GM21423 (cell line): ENCODE measurements at regions not wholly inside any gene's neighbourhood (a gene's known extent, or its start where the extent isn't known, plus 50 kb on each side); places are given as distances from the start of the nearest gene placed in this dataset.
"Not testable (repeated sequence)": the region's sequence is repeated elsewhere in the genome, so short reads cannot be mapped to it uniquely, and the experiment has no call there.

ENCODE experiments used
- ATAC-seq: cut with Tn5 transposase; IDR thresholded peaks from one replicate; pipeline ENCODE4 v1.9.1; 2021; ENCODE audit warnings: mild to moderate bottlenecking, moderate library complexity; ENCODE audit not compliant: unreplicated experiment

- no peak for ATAC-seq
Measured at GRCh38 chrX:39677978-39678791, 419.6 kb downstream of the BCOR start.

DNA sequence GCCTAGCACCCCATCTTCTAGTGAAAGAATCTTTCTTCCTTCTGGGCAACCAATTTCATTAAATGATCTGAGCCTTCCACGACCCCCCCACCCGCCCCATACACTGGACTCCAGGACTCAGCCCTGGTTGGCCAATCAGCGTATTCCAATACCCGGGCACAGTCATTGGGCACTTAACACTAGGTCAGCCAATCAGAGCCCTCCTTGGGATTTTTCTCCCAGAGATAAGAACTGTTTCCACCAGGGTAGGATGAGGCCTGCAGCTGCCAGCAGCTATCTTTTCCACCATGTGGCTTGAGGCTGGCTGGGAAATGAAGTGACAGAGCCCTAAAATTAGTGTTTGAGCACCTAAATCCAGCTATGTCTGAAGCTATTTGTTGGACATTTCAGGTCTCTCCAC lies 418.8 kb downstream of the BCOR start:
- no peak for ATAC-seq

DNA sequence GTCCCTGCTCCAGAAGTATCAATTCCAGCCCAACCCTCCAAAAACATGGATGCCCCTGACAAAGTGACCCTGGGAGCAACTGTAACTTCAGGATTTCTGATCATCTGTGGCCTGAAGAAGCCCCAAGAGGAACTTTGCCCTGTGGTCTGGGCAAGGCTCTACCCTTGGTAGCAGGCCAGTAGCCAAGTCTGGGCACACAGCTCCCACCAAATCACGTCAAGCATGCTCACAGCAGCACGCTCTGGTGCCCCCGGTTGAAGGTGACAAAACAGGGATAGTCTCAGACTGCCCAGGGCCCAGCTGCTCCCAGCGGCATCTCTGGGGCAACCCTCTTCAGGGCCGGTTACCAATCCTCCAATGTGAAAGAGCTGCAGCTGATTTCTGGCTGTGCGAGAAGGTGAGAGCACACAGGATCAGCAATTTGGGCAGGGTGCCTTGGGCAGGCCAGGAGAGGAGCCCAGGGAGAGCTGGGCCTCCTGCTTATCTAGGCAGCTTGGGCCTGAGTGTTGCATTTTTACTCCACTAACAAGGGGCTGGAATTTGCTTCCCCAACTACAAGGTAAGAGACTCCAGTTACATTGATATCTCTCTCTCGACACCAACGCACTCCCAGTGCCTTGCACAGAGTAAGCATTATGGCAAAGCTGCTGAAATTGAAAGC lies 418.1 kb downstream of the BCOR start:
- ATAC-seq = no peak

- ATAC-seq = no peak
Measured at GRCh38 chrX:39681885-39682284, 415.9 kb downstream of the BCOR start.

DNA sequence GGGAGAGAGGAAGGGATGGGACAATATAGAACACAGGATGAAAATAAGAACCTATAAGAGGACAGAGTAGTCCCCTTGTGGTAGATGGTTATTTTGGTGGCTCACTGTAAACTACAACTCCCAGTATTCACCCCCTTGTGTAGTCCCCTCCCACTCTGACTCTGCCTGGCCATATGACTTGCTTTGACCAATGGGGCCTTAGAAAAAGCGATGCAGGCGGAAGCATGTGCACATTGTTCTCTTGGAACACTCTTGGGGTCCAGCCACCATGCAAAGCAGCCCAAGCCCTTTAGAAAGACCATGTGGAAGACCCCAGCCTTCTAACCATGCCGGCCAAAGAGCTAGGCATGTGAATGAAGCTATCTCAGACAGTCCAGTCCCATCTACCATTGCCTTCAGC lies 415.0 kb downstream of the BCOR start:
- no peak for ATAC-seq

GRCh38 chrX:39688219-39688575 lies 409.6 kb downstream of the BCOR start:
- ATAC-seq = no peak

GRCh38 chrX:39688576-39689375 lies 409.0 kb downstream of the BCOR start:
- ATAC-seq = no peak

- ATAC-seq = no peak
Measured at GRCh38 chrX:39689376-39690104, 408.2 kb downstream of the BCOR start.

GRCh38 chrX:39690541-39691415 lies 407.0 kb downstream of the BCOR start:
- ATAC-seq = no peak

GRCh38 chrX:39691724-39692123 lies 406.0 kb downstream of the BCOR start:
- ATAC-seq = no peak

DNA sequence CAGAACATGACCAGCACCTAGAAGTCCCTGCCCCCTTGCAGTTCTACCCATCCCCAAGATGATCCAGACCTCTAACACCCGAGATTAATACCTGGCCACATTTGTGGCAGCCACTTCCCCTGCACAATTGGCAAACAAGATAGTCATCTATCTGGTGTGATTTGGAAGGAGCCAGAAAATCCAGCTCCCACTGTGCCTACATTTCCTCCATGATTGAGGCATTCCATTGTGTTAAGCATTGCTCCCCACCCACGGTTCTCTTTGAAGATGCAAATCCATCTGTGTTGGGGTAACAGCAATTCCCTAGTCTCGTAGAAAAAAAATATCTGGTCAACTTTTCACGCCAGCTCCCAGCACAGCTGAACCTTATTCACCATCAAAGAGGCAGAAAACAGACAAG lies 405.0 kb downstream of the BCOR start:
- no peak for ATAC-seq

GRCh38 chrX:39693298-39693697 lies 404.5 kb downstream of the BCOR start:
- ATAC-seq = no peak

- ATAC-seq = not testable (repeated sequence)
Measured at GRCh38 chrX:39702636-39703035, 395.1 kb downstream of the BCOR start.

- no peak for ATAC-seq
Measured at GRCh38 chrX:39703307-39703706, 394.5 kb downstream of the BCOR start.

DNA sequence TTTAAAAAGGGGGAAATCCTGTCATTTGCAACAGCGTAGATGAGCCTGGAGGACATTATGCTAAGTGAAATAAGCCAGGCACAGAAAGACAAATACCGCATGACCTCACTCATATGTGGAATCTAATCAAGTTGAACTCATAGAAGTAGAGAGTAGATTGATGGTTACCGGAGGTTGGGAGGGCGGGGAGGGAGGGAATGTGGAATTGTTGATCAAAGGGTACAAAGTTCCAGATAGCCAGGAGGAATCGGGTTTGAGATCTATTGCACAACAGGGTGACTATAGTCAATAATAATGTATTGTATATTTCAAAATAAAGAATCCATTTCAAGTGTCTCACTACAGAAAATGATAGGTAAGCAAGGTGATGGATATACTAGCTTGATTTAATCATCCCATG lies 393.2 kb downstream of the BCOR start:
- ATAC-seq = no peak

DNA sequence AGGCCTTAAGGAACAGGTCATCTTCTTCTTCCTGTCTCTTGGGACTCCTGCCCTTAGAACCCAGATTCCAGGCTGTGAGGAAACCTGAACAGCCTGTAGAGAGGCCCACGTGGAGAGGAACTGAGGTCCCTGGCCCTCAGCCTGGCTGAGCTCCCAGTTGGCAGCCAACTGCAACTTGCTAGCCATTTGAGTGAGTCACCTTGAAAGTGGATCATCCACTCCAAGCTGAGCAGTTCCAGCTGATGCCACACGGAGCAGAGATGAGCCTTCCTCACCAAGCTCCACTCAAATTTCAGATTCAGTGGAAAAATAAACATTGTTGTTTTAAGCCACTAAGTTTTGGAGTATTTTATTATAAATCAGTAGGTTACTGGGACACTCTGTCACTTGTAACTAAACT lies 392.5 kb downstream of the BCOR start:
- ATAC-seq = no peak

GRCh38 chrX:39709364-39709763 lies 388.4 kb downstream of the BCOR start:
- ATAC-seq = no peak

- no peak for ATAC-seq
Measured at GRCh38 chrX:39709812-39710211, 387.9 kb downstream of the BCOR start.

DNA sequence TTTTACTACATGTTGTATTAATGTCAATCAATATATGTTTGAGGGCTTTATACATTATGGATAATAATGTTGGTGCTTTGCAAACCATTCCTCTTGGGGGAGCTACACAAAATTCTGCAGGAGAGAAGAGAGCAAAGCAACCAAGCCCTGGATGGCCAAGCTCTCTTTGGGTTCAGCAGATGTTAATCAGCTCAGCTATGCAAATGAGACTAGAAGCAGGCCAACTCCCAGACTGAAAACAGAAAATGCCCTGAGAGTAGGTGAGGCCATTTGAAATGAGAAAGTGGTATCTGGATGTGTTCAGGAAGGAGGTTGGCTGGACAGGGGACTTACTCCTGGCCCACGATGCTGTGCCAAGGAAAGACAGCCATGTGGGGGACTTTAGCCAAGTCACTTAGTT lies 387.0 kb downstream of the BCOR start:
- ATAC-seq = no peak

DNA sequence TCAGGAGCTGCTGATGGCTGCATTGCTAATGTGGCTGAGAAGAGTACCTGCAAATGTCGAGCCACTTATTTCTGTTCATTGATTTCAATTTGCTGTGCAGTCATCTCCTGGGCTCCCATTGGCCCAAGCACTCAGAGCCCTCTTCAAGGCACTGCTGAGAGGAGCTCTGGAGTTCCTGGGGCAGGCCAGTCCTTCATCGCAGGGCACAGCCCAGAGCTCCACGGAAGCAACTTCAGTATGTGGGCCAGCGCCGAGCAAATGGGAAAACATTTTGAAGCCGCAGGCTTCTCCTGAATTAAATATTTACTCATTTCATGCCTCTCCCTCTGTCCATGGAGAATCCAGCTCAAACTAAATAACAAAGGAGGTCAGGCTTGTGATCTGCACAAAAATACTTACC lies 383.3 kb downstream of the BCOR start:
- ATAC-seq = no peak
